ENCODE measurements at regions not wholly inside any gene's neighbourhood (a gene's known extent, or its start where the extent isn't known, plus 50 kb on each side); places are given as distances from the start of the nearest gene placed in this dataset.
"Not testable (repeated sequence)": the region's sequence is repeated elsewhere in the genome, so short reads cannot be mapped to it uniquely, and the experiment has no call there.

DNA sequence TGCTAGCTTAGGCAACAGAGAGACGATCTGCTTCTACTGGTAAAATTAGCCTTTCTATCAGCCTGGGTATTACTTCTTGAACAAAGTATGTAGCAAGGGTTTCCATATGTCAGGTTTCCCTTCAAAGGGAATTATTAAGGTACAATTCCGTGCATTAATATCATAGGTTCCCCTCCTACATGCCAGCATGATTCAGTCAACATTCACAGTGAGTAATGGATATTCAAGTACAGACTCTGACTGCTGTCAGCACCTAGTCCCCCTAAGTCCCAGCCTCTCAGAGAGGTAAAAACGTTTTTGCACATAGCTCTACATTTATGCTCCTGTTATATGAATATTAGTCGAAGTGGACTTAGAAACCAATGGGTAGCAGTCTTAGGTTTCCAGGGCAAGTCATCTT, 322.4 kb upstream of the CCNG1 start:
- DNase-seq = no peak
- H3K27me3 ChIP-seq = no peaks in the 10 kb centered on the region
- H3K36me3 ChIP-seq = no peaks in the 10 kb centered on the region
- no peak for TF ChIP-seq POLR2A (IDR thresholded peaks at IDR 0.05)
- TF ChIP-seq, protein P1, sequence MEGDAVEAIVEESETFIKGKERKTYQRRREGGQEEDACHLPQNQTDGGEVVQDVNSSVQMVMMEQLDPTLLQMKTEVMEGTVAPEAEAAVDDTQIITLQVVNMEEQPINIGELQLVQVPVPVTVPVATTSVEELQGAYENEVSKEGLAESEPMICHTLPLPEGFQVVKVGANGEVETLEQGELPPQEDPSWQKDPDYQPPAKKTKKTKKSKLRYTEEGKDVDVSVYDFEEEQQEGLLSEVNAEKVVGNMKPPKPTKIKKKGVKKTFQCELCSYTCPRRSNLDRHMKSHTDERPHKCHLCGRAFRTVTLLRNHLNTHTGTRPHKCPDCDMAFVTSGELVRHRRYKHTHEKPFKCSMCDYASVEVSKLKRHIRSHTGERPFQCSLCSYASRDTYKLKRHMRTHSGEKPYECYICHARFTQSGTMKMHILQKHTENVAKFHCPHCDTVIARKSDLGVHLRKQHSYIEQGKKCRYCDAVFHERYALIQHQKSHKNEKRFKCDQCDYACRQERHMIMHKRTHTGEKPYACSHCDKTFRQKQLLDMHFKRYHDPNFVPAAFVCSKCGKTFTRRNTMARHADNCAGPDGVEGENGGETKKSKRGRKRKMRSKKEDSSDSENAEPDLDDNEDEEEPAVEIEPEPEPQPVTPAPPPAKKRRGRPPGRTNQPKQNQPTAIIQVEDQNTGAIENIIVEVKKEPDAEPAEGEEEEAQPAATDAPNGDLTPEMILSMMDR (IDR thresholded peaks at IDR 0.05) = no peak
- H3K4me3 ChIP-seq = no peak overlapping the region
- H3K9me3 ChIP-seq = no peaks in the 10 kb centered on the region
- H3K4me1 ChIP-seq = no peaks in the 10 kb centered on the region
- H3K27ac ChIP-seq = no peak overlapping the region

DNA sequence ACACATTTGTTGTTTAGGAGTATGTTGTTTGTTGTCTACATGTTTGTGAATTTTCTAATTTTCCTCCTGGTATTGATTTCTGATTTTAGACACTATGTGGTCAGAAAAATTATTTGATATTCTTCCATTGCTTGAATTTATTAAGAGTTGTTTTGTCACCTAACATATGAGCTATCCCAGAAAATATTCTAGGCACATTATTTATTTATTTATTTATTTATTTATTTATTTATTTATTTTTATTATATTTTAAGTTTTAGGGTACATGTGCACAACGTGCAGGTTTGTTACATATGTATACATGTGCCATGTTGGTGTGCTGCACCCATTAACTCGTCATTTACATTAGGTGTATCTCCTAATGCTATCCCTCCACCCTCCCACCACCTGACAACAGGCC, 320.8 kb upstream of the CCNG1 start:
- not testable (repeated sequence) for DNase-seq, H3K4me3 ChIP-seq, H3K27ac ChIP-seq, H3K4me1 ChIP-seq, H3K27me3 ChIP-seq, H3K36me3 ChIP-seq, H3K9me3 ChIP-seq

DNA sequence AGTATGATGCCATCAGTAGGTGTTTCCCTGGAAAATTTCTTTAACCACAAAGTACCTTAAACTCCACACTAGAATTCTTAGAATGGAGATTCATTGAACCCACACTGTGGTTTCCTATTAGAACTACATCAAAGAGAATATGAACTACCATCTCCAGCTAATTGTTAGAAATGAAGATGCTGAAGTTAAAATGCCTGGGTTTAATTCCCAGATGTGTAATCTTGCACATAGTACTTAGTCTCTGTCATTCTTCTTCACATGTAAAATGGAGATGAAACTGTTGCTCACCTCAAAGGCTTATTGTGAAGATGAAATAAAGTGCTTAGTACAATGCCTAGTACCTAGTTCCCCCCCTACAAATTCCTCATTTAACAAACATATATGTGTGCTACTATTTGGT, 303.3 kb upstream of the CCNG1 start:
- TF ChIP-seq, protein P1 (IDR thresholded peaks at IDR 0.05) = no peak
- TF ChIP-seq POLR2A (IDR thresholded peaks at IDR 0.05) = no peak
- H3K4me3 ChIP-seq = no peak overlapping the region
- H3K27ac ChIP-seq = no peak overlapping the region
- no peak for DNase-seq
- no peaks in the 10 kb centered on the region for H3K27me3 ChIP-seq
- no peaks in the 10 kb centered on the region for H3K36me3 ChIP-seq
- H3K9me3 ChIP-seq = no peaks in the 10 kb centered on the region
- H3K4me1 ChIP-seq = no peaks in the 10 kb centered on the region

DNA sequence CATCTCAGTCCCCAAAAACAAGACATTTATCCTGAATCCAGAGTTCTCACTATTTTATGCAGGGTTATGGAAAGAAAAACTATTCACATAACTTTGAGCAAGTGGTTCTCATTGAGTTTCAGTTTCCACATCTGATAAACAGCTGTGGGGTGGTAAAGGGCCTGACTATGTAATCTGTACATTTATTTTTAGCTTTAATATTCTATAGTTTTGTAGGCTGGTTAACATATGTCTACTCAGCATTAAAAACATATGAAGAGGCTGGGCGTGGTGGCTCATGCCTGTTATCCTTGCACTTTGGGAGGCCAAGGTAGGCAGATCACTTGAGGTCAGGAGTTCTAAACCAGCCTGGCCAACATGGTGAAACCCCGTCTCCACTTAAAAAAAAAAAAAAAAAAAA, 301.5 kb upstream of the CCNG1 start:
- Histone ChIP-seq H3K27ac (no peak overlapping the region), H3K4me3 (no peak overlapping the region), H3K9me3 (no peaks in the 10 kb centered on the region), H3K36me3 (no peaks in the 10 kb centered on the region), H3K27me3 (no peaks in the 10 kb centered on the region), H3K4me1 (no peaks in the 10 kb centered on the region)
- DNase-seq = no peak
- TF ChIP-seq, protein P1 (IDR thresholded peaks at IDR 0.05) = no peak
- no peak for TF ChIP-seq POLR2A (IDR thresholded peaks at IDR 0.05)

DNA sequence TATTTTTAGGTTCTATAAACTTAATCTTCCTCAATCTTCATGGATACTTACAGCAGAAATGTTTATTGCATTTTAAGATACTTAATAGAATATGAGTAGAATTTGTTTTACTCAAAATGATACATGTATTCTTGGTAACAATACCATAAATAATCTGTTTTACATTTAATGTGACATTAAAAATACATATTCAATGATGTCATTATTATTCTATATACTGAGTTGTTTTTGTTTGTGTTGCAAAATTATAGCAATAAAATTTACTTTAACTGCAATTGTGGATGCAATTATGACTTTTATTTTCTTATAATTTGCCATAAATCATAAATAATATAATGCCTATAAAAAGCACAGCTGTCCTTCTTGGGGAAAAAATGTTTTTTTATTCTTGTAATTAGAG, 275.9 kb upstream of the CCNG1 start:
- no peak for TF ChIP-seq POLR2A (IDR thresholded peaks at IDR 0.05)
- no peak for DNase-seq
- Histone ChIP-seq H3K4me3 (no peak overlapping the region), H3K27ac (no peak overlapping the region), H3K4me1 (no peaks in the 10 kb centered on the region), H3K27me3 (no peaks in the 10 kb centered on the region), H3K9me3 (no peaks in the 10 kb centered on the region), H3K36me3 (no peaks in the 10 kb centered on the region)

DNA sequence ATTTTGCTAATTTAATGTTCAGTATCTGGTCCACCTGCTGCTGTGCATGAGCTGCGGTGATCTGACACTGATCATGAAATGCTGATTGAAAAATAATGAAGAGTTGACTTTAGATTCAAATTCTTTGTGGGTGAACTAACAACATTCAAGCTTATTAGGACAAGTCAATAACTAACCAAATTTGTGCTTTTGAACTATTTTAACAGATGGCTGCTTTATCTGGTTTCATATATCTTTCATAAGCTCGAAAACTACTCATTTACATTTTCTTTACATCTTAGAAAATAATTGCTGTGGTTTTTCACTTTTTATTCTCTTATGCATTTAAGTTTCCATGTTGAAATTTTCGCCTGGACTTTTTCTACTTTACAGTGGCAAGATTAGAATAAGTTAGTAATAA, 274.8 kb upstream of the CCNG1 start:
- H3K9me3 ChIP-seq = no peaks in the 10 kb centered on the region
- no peak for DNase-seq
- H3K36me3 ChIP-seq = no peaks in the 10 kb centered on the region
- H3K27ac ChIP-seq = no peak overlapping the region
- no peaks in the 10 kb centered on the region for H3K4me1 ChIP-seq
- H3K4me3 ChIP-seq = no peak overlapping the region
- no peaks in the 10 kb centered on the region for H3K27me3 ChIP-seq
- TF ChIP-seq, protein P1 (IDR thresholded peaks at IDR 0.05) = no peak
- no peak for TF ChIP-seq POLR2A (IDR thresholded peaks at IDR 0.05)

DNA sequence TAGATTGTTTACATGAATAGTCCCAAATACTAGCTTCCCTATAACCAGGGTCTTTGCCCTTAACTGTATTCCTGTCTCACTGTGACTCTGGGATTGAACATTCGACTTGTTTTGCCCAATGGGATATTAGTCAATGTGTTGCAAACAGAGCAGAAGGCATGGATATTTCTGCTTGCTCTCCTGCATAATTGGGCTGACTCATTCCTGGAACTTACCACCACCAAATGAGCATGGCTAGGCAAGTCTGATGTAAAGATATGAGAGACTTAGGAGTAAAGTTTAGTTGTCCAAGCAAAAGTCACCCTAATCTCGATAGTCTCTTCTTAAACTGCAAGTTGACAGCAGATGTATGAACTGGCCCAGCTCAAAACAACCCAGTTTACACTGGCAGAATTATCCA, 273.5 kb upstream of the CCNG1 start:
- no peaks in the 10 kb centered on the region for H3K36me3 ChIP-seq
- no peaks in the 10 kb centered on the region for H3K4me1 ChIP-seq
- no peak for DNase-seq
- no peaks in the 10 kb centered on the region for H3K27me3 ChIP-seq
- no peaks in the 10 kb centered on the region for H3K9me3 ChIP-seq
- TF ChIP-seq, protein P1 (IDR thresholded peaks at IDR 0.05) = no peak
- TF ChIP-seq POLR2A (IDR thresholded peaks at IDR 0.05) = no peak
- H3K4me3 ChIP-seq = no peak overlapping the region
- no peak overlapping the region for H3K27ac ChIP-seq
